Activated T-helper 1 cell treated with anti-CD3 and anti-CD28 coated beads, Interleukin-12 subunit alpha, Interleukin-12 subunit beta, Interleukin-2, Interleukin-4 antibody, amounts not matched to agents 30 ng/mL and 10 ng/mL and 1 ng/mL, durations not matched to agents 14 hours and 24 hours and 36 hours (primary cell): ENCODE measurements at regions not wholly inside any gene's neighbourhood (a gene's known extent, or its start where the extent isn't known, plus 50 kb on each side); places are given as distances from the start of the nearest gene placed in this dataset.

Experiments
- DNase-seq: peaks from one replicate; pipeline ENCODE4 v3.0.0; 2021; ENCODE audit warnings: low spot score
- H3K27ac Mint-ChIP-seq: one replicate; pipeline ENCODE4 v1.8.0; 2021; ENCODE audit warnings: mild to moderate bottlenecking, mixed read lengths
- H3K27me3 Mint-ChIP-seq: one replicate; pipeline ENCODE4 v1.8.0; 2022; ENCODE audit warnings: mild to moderate bottlenecking, moderate library complexity, mixed read lengths; ENCODE audit not compliant: insufficient read depth
- H3K36me3 Mint-ChIP-seq: one replicate; pipeline ENCODE4 v1.8.0; 2021; ENCODE audit warnings: low read depth, mixed read lengths
- H3K4me1 Mint-ChIP-seq: one replicate; pipeline ENCODE4 v1.8.0; 2021; ENCODE audit warnings: low read depth, mixed read lengths
- H3K4me3 Mint-ChIP-seq: one replicate; pipeline ENCODE4 v1.8.0; 2021; ENCODE audit warnings: mild to moderate bottlenecking, moderate library complexity, mixed read lengths
- H3K9me3 Mint-ChIP-seq: one replicate; pipeline ENCODE4 v1.8.0; 2021; ENCODE audit warnings: mixed read lengths
- intact Hi-C: fragments of 100-400 bp; cut with micrococcal nuclease; formaldehyde crosslinking; loops from one replicate; pipeline ENCODE4 v1.15.1; 2024

GRCh38 chrX:111003118-111003517 lies 92.9 kb upstream of the PAK3 start:
- intact Hi-C loops: no loop called here
- Mint-ChIP-seq H3K27me3 (no peaks in the 10 kb centered on the region), H3K36me3 (no peaks in the 10 kb centered on the region), H3K9me3 (no peaks in the 10 kb centered on the region), H3K27ac (no peak overlapping the region), H3K4me1 (no peaks in the 10 kb centered on the region), H3K4me3 (no peak overlapping the region)
- no peak for DNase-seq

DNA sequence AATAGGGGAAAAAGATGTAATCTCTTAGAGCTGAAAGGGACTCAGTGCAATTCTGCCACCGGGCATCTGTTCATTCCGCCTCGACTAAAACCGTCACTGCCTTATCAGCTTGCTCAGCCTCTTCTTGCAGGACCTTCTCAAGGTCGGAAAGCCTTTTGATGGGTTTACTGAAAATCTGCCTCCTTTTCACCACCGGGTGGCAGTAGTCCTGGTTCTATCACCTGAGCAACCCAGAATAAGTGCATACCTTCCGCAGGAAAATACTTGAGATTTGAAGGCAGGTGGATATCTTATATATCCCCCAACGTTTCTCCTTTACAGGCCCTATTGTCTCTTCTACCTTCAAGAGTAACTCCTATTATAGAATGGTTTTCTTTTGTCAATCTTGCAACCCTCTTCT lies 103.4 kb upstream of the PAK3 start:
- H3K27me3 Mint-ChIP-seq: peaks cover 7% of the 10 kb centered on the region
- no peak overlapping the region for H3K27ac Mint-ChIP-seq
- H3K9me3 Mint-ChIP-seq: no peaks in the 10 kb centered on the region
- intact Hi-C loops: loop anchor here (1.0 to 5.0 kb wide), 2 partner anchors 108 to 455 kb away; no protein-coding TSS in a partner anchor
- no peaks in the 10 kb centered on the region for H3K36me3 Mint-ChIP-seq
- H3K4me1 Mint-ChIP-seq: no peaks in the 10 kb centered on the region
- no peak for DNase-seq
- H3K4me3 Mint-ChIP-seq: no peak overlapping the region

DNA sequence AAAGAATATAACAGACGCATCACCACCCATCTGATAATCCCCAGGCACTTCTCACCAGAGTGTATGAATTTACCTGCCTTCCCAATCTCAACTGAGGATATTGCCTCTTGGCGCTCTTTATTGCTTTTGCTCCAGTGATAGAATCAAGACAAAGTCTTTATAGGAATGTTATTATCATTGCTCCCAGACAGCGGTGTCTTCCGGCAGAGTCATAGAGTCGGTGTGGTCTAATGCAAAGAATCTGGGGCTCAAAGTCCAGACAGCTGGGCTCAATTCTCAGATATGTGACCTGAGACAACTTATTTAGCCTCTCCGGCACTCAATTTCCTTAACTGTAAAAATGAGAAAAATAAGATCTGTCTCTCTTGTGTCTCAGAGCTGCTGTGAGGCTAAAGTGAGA lies 106.1 kb upstream of the PAK3 start:
- Mint-ChIP-seq H3K4me3 (no peak overlapping the region), H3K9me3 (no peaks in the 10 kb centered on the region), H3K27ac (no peak overlapping the region), H3K4me1 (no peaks in the 10 kb centered on the region), H3K36me3 (no peaks in the 10 kb centered on the region), H3K27me3 (peaks cover 5% of the 10 kb centered on the region)
- DNase-seq: no peak
- intact Hi-C loops: loop anchor here (5.0 kb wide), 1 partner anchor 457 kb away; no protein-coding TSS in a partner anchor

GRCh38 chrX:110989447-110989846 lies 106.5 kb upstream of the PAK3 start:
- H3K4me1 Mint-ChIP-seq: no peaks in the 10 kb centered on the region
- no peak for DNase-seq
- H3K27me3 Mint-ChIP-seq: peaks cover 5% of the 10 kb centered on the region
- H3K9me3 Mint-ChIP-seq: no peaks in the 10 kb centered on the region
- H3K4me3 Mint-ChIP-seq: no peak overlapping the region
- no peaks in the 10 kb centered on the region for H3K36me3 Mint-ChIP-seq
- no peak overlapping the region for H3K27ac Mint-ChIP-seq
- intact Hi-C loops: no loop called here

- intact Hi-C loops: no loop called here
- no peaks in the 10 kb centered on the region for H3K36me3 Mint-ChIP-seq
- H3K27ac Mint-ChIP-seq: no peak overlapping the region
- no peaks in the 10 kb centered on the region for H3K27me3 Mint-ChIP-seq
- H3K4me3 Mint-ChIP-seq: no peak overlapping the region
- no peaks in the 10 kb centered on the region for H3K9me3 Mint-ChIP-seq
- H3K4me1 Mint-ChIP-seq: no peaks in the 10 kb centered on the region
- DNase-seq: no peak
These were observed 108.7 kb upstream of the PAK3 start for GRCh38 chrX:110987292-110987691.

- no peaks in the 10 kb centered on the region for H3K9me3 Mint-ChIP-seq
- H3K27ac Mint-ChIP-seq: no peak overlapping the region
- no peak overlapping the region for H3K4me3 Mint-ChIP-seq
- no peaks in the 10 kb centered on the region for H3K4me1 Mint-ChIP-seq
- DNase-seq: no peak
- H3K36me3 Mint-ChIP-seq: no peaks in the 10 kb centered on the region
- no peaks in the 10 kb centered on the region for H3K27me3 Mint-ChIP-seq
- intact Hi-C loops: no loop called here
These were observed 110.5 kb upstream of the PAK3 start for GRCh38 chrX:110985470-110985869.

DNA sequence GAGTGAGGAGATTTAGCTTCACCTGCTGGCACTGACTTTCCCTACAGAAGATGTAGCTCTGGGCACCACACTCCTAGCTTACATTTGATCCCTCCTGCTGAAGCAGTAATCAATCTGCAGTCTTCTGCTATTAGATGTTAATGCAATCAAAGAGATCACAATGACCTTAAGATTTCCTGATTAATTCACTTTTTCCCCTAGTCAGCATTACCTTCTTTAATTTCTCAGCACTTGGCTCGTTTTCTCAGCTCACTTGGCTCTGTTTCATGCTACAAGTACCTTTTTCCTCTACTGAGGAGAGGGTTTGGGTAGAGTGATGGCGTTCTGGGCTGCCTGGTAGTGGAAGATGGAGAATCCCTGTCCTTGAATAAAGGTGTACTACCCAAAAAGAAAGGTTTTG lies 113.0 kb upstream of the PAK3 start:
- Mint-ChIP-seq H3K4me3 (no peak overlapping the region), H3K27ac (no peak overlapping the region), H3K27me3 (no peaks in the 10 kb centered on the region), H3K4me1 (no peaks in the 10 kb centered on the region), H3K36me3 (no peaks in the 10 kb centered on the region), H3K9me3 (no peaks in the 10 kb centered on the region)
- intact Hi-C loops: no loop called here
- no peak for DNase-seq

- no peak overlapping the region for H3K27ac Mint-ChIP-seq
- no peaks in the 10 kb centered on the region for H3K9me3 Mint-ChIP-seq
- no peaks in the 10 kb centered on the region for H3K4me1 Mint-ChIP-seq
- no peak overlapping the region for H3K4me3 Mint-ChIP-seq
- H3K36me3 Mint-ChIP-seq: no peaks in the 10 kb centered on the region
- intact Hi-C loops: no loop called here
- no peak for DNase-seq
- peaks cover 2% of the 10 kb centered on the region for H3K27me3 Mint-ChIP-seq
These were observed 129.2 kb upstream of the PAK3 start for GRCh38 chrX:110966839-110967238.

DNA sequence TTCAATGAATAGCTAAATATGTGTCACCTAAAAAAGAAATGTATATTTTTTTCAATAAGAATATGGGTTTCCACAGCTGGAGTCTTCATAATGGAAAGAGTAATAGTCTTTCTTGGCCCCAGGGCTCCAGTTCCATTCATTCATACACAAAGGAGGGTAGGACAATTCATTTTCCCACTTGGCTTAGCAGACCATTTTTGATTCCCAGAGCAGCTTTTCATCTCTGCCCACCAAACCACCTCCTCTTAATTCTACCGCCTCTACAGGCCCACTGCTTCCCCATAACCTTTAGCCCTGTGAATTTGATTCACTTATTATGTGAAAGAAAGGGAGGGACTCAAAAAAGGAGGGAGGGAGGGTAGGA lies 129.9 kb upstream of the PAK3 start:
- Mint-ChIP-seq H3K4me1 (no peaks in the 10 kb centered on the region), H3K27me3 (peaks cover 2% of the 10 kb centered on the region), H3K4me3 (no peak overlapping the region), H3K9me3 (no peaks in the 10 kb centered on the region), H3K27ac (no peak overlapping the region), H3K36me3 (no peaks in the 10 kb centered on the region)
- intact Hi-C loops: no loop called here
- DNase-seq: no peak

DNA sequence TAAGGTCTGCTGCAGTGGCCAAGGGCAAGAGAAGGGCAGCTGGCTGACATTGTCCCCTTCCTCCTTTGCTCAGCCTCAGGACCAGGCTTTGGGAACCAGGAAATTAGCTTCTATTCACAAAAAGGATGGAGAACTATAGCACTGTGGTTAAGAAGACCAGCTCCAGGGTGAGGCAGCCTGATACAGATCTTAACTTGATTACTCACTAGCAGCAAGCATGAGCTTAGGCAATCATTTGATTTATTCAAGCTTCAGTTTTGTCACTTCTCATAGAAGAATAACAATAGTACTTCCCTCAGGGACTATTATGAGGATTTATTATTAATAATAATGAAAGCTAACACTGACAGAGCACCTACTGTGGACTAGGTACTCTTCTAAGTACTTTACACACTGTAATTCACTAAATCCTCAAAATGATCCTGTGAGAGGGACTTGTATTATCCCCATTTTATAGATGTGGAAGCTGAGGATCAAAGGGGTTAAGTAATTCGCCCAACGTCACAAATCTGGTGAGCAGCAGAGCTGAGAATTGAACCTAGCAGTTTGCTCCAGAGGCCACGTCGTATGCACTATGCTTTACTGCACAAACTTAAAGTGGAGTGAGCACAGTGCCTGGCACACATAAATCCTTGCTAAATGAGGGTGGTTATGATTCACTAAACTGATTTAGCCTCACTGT lies 130.4 kb upstream of the PAK3 start:
- Mint-ChIP-seq H3K27ac (no peak overlapping the region), H3K4me3 (no peak overlapping the region), H3K4me1 (no peaks in the 10 kb centered on the region), H3K9me3 (no peaks in the 10 kb centered on the region), H3K27me3 (peaks cover 2% of the 10 kb centered on the region), H3K36me3 (no peaks in the 10 kb centered on the region)
- intact Hi-C loops: no loop called here
- DNase-seq: no peak

GRCh38 chrX:110964786-110965185 lies 131.2 kb upstream of the PAK3 start:
- no peak overlapping the region for H3K4me3 Mint-ChIP-seq
- H3K36me3 Mint-ChIP-seq: no peaks in the 10 kb centered on the region
- DNase-seq: no peak
- no peaks in the 10 kb centered on the region for H3K4me1 Mint-ChIP-seq
- H3K9me3 Mint-ChIP-seq: no peaks in the 10 kb centered on the region
- intact Hi-C loops: no loop called here
- peaks cover 2% of the 10 kb centered on the region for H3K27me3 Mint-ChIP-seq
- no peak overlapping the region for H3K27ac Mint-ChIP-seq

DNA sequence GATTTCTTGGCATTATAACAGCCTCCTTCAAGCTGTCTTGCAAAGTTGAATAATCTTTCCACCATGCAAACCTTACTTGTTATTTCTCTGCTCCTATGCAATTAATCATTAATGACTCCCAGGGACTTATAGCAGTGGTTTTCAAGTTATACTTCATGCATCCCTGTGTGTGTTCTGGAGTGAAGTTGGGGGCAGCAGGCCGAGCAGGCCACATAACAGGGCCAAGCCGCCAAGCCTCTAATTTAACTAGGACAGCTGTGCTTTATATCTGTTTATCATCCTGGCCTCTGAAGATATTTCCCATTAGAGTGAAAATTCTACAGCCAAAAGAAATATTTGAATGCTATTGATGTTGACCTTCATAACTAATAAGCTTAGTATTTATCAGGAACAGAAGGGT lies 133.5 kb upstream of the PAK3 start:
- Mint-ChIP-seq H3K9me3 (no peaks in the 10 kb centered on the region), H3K4me3 (no peak overlapping the region), H3K27ac (no peak overlapping the region), H3K4me1 (no peaks in the 10 kb centered on the region), H3K27me3 (peaks cover 2% of the 10 kb centered on the region), H3K36me3 (no peaks in the 10 kb centered on the region)
- intact Hi-C loops: no loop called here
- no peak for DNase-seq

- Mint-ChIP-seq H3K27me3 (peaks cover 2% of the 10 kb centered on the region), H3K4me1 (no peaks in the 10 kb centered on the region), H3K27ac (no peak overlapping the region), H3K36me3 (no peaks in the 10 kb centered on the region), H3K4me3 (no peak overlapping the region), H3K9me3 (no peaks in the 10 kb centered on the region)
- no peak for DNase-seq
- intact Hi-C loops: no loop called here
These were observed 140.3 kb upstream of the PAK3 start for GRCh38 chrX:110955706-110956105.

GRCh38 chrX:110954428-110955100 lies 141.4 kb upstream of the PAK3 start:
- no peaks in the 10 kb centered on the region for H3K4me1 Mint-ChIP-seq
- no peak for DNase-seq
- H3K36me3 Mint-ChIP-seq: no peaks in the 10 kb centered on the region
- intact Hi-C loops: no loop called here
- H3K27ac Mint-ChIP-seq: no peak overlapping the region
- H3K9me3 Mint-ChIP-seq: no peaks in the 10 kb centered on the region
- no peak overlapping the region for H3K4me3 Mint-ChIP-seq
- peaks cover 2% of the 10 kb centered on the region for H3K27me3 Mint-ChIP-seq
